Peyer's patch (tissue), 4 donors: ENCODE measurements at regions not wholly inside any gene's neighbourhood (a gene's known extent, or its start where the extent isn't known, plus 50 kb on each side); places are given as distances from the start of the nearest gene placed in this dataset.

Experiments used
- POLR2A ChIP-seq, 2 donors: fragments of 450-650 bp; IDR thresholded peaks; one replicate each; pipeline ENCODE4 v1.5.1; 2017; ENCODE audit warnings: antibody characterized with exemption in 2 of 2, mild to moderate bottlenecking in 2 of 2, moderate library complexity in 2 of 2
- TF ChIP-seq, protein P1 (sequence below), 6 experiments: fragments of 450-650 bp in 4 of 6; fragments of 200-600 bp in 2 of 6; sonication (generic) in 1 of 6; IDR thresholded peaks; one replicate each; pipeline ENCODE4 v1.5.1; 2017 to 2019; ENCODE audit warnings: antibody characterized with exemption in 6 of 6, mild to moderate bottlenecking in 3 of 6, moderate library complexity in 1 of 6

DNA sequence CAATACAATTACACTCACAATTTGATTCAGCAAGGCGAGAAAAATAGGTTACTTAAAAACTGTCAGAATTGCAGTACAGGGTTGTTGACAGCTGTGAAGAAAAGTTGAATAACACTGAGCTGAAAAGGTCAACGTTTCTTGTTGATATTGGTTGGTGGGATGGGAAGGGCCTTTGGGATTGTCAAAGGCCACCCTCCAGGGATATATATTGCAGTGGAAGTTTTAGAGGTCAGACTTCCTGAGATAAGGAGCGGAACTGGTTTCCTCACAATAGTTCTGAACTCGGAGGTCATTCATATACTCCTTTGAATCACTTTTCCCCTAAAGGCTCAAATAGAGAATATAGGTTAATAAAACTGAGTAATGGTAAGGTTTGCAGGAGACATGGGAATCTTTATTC, 417.2 kb downstream of the RAPGEF2 start:
- TF ChIP-seq, protein P1, sequence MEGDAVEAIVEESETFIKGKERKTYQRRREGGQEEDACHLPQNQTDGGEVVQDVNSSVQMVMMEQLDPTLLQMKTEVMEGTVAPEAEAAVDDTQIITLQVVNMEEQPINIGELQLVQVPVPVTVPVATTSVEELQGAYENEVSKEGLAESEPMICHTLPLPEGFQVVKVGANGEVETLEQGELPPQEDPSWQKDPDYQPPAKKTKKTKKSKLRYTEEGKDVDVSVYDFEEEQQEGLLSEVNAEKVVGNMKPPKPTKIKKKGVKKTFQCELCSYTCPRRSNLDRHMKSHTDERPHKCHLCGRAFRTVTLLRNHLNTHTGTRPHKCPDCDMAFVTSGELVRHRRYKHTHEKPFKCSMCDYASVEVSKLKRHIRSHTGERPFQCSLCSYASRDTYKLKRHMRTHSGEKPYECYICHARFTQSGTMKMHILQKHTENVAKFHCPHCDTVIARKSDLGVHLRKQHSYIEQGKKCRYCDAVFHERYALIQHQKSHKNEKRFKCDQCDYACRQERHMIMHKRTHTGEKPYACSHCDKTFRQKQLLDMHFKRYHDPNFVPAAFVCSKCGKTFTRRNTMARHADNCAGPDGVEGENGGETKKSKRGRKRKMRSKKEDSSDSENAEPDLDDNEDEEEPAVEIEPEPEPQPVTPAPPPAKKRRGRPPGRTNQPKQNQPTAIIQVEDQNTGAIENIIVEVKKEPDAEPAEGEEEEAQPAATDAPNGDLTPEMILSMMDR (IDR thresholded peaks at IDR 0.05) = no peak
- TF ChIP-seq POLR2A (IDR thresholded peaks at IDR 0.05) = no peak
